Upper lobe of right lung (tissue), 1 donor: ENCODE measurements at regions not wholly inside any gene's neighbourhood (a gene's known extent, or its start where the extent isn't known, plus 50 kb on each side); places are given as distances from the start of the nearest gene placed in this dataset.
"Not testable (repeated sequence)": the region's sequence is repeated elsewhere in the genome, so short reads cannot be mapped to it uniquely, and the experiment has no call there.

Source experiments
- ATAC-seq: fragments of 200-7000 bp; cut with Tn5 transposase; one replicate; pipeline ENCODE4 v1.9.1; 2020; ENCODE audit warnings: mild to moderate bottlenecking, moderate library complexity
- DNase-seq: peaks from one replicate; pipeline ENCODE4 v3.0.0-alpha.2; 2020
- H3K27ac ChIP-seq: fragments of 200-600 bp; one replicate; pipeline ENCODE4 v1.8.0; 2022
- H3K27me3 ChIP-seq: fragments of 200-600 bp; one replicate; pipeline ENCODE4 v1.8.0; 2022; ENCODE audit warnings: mild to moderate bottlenecking
- H3K36me3 ChIP-seq: fragments of 200-600 bp; one replicate; pipeline ENCODE4 v1.8.0; 2022
- H3K4me1 ChIP-seq: fragments of 200-600 bp; one replicate; pipeline ENCODE4 v1.8.0; 2022
- H3K4me3 ChIP-seq: fragments of 200-600 bp; one replicate; pipeline ENCODE4 v1.8.0; 2022; ENCODE audit warnings: mild to moderate bottlenecking
- H3K9me3 ChIP-seq: fragments of 200-600 bp; one replicate; pipeline ENCODE4 v1.8.0; 2022
- CTCF ChIP-seq: fragments of 200-600 bp; IDR thresholded peaks from one replicate; pipeline ENCODE4 v1.8.0; 2022; ENCODE audit warnings: antibody characterized with exemption
- intact Hi-C: fragments of 100-400 bp; cut with DNase I; formaldehyde crosslinking; loops from one replicate; pipeline ENCODE4 v1.11.0; 2022
- donor health status: DM: no; HTN: yes; CAD: no; lungs with severe emphysema.

- Histone ChIP-seq H3K9me3 (no peaks in the 10 kb centered on the region), H3K4me1 (no peaks in the 10 kb centered on the region), H3K36me3 (no peaks in the 10 kb centered on the region), H3K27me3 (no peaks in the 10 kb centered on the region), H3K4me3 (no peak overlapping the region), H3K27ac (no peak overlapping the region)
- intact Hi-C loops: no loop called here
- no peak for TF ChIP-seq CTCF
- ATAC-seq: no peak
- DNase-seq: no peak
Observed at GRCh38 chr18:14964406-14964805, 216.4 kb downstream of the ANKRD30B start.

- ATAC-seq, intact Hi-C loops, H3K9me3 ChIP-seq, H3K4me1 ChIP-seq, H3K36me3 ChIP-seq, H3K27ac ChIP-seq, DNase-seq, H3K4me3 ChIP-seq, H3K27me3 ChIP-seq: not testable (repeated sequence)
Observed at GRCh38 chr18:14964976-14965375, 217.0 kb downstream of the ANKRD30B start.

DNA sequence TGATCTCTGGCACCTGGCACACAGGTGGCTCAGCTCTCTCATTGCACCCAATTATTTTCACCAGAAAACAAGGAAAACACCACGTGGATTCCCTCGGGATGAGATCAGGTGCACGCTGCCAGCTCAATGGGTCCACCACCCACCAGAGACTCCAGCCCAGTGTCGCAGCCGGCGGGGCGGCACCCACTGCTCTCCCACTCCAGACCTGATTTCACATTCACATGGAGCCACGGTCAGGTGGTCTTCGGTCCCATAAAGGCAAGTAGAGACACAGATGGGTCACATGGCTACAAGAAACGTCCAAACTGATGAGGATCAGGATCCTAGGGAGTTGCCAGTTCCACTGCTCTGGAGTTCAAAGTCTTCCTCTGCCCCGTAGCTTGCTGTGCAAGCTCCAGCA is 217.6 kb downstream of the ANKRD30B start:
- Histone ChIP-seq H3K9me3 (no peaks in the 10 kb centered on the region), H3K4me1 (no peaks in the 10 kb centered on the region), H3K4me3 (no peak overlapping the region), H3K36me3 (no peaks in the 10 kb centered on the region), H3K27ac (no peak overlapping the region), H3K27me3 (no peaks in the 10 kb centered on the region)
- intact Hi-C loops: no loop called here
- no peak for ATAC-seq
- no peak for DNase-seq
- no peak for TF ChIP-seq CTCF

GRCh38 chr18:14967246-14967645 is 219.3 kb downstream of the ANKRD30B start:
- H3K4me3 ChIP-seq, H3K9me3 ChIP-seq, intact Hi-C loops, H3K27ac ChIP-seq, H3K4me1 ChIP-seq, H3K36me3 ChIP-seq, DNase-seq, ATAC-seq, H3K27me3 ChIP-seq: not testable (repeated sequence)

GRCh38 chr18:14969500-14969899 is 221.5 kb downstream of the ANKRD30B start:
- intact Hi-C loops: no loop called here
- ATAC-seq: no peak
- H3K4me1 ChIP-seq: no peaks in the 10 kb centered on the region

DNA sequence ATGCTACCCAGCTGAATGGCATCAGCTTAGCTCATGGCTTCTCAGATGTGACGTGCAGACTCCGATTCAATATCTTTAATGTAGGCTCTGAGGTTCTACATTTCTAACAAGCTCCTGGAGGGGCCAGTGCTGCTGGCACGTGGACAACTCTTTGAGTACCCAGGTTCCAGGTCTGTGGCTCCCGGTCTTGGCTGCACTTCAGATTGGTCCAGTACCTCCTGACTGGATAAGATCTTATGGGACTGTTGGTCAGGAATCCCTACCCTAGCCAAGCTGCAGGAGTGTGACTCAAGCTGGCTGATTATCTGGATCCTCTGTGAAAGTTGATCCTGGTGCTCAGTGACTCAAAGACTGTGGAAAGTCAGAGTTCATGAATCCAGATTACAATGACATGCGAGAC is 222.1 kb downstream of the ANKRD30B start:
- ATAC-seq (no peak), DNase-seq (no peak)
- Histone ChIP-seq H3K4me1 (no peaks in the 10 kb centered on the region), H3K27ac (no peak overlapping the region), H3K4me3 (no peak overlapping the region), H3K9me3 (no peaks in the 10 kb centered on the region), H3K36me3 (no peaks in the 10 kb centered on the region), H3K27me3 (no peaks in the 10 kb centered on the region)
- TF ChIP-seq CTCF: no peak
- intact Hi-C loops: no loop called here

More at GRCh38 chr18:14969500-14969899, 221.5 kb downstream of the ANKRD30B start:
- no peak for TF ChIP-seq CTCF
- DNase-seq: no peak
- Histone ChIP-seq H3K27me3 (no peaks in the 10 kb centered on the region), H3K27ac (no peak overlapping the region), H3K9me3 (no peaks in the 10 kb centered on the region), H3K36me3 (no peaks in the 10 kb centered on the region), H3K4me3 (no peak overlapping the region)

DNA sequence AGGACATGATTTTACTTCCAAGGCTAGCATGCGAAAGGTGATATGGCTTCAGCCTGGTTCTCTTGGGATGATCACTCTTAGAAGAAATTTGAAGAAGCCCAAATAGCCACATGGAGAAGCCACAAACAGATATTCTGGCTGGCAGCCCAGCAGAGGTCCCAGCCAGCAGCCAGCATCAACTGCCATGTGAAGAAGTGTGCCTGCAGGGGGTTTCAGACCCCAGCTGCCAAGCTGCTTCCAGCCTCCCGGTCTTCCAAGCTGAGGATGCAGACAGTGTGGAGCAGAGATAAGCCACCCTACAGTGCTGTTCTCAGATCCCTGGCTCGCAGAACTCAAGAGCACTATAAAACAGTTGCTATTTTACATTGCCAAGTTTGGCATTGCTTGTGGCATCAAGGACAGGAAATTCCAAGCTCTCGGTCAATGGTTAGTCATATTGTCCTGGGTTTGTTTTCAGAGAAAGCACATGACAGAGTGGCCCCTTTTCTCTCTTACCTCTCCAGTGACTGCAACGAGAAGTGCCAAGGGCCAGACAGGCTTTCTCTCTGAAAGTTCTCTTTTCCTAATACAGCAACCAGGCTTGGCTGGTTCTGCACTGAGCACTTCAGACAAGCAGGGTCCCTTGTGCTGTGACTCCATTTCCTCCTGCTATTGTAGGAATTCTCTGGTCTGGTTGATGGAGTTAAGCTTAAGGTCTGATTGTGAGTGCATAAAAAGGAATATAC is 223.7 kb downstream of the ANKRD30B start:
- DNase-seq: no peak
- Histone ChIP-seq H3K4me1 (no peaks in the 10 kb centered on the region), H3K36me3 (no peaks in the 10 kb centered on the region), H3K4me3 (no peak overlapping the region), H3K9me3 (no peaks in the 10 kb centered on the region), H3K27ac (no peak overlapping the region), H3K27me3 (no peaks in the 10 kb centered on the region)
- no peak for ATAC-seq
- no peak for TF ChIP-seq CTCF
- intact Hi-C loops: no loop called here

GRCh38 chr18:14973421-14973820 is 225.4 kb downstream of the ANKRD30B start:
- H3K4me3 ChIP-seq, H3K27me3 ChIP-seq, DNase-seq, intact Hi-C loops, H3K9me3 ChIP-seq, H3K27ac ChIP-seq, H3K4me1 ChIP-seq, ATAC-seq, H3K36me3 ChIP-seq: not testable (repeated sequence)
